GM06990 (cell line): ENCODE measurements at regions not wholly inside any gene's neighbourhood (a gene's known extent, or its start where the extent isn't known, plus 50 kb on each side); places are given as distances from the start of the nearest gene placed in this dataset.

ENCODE experiments used
- DNase-seq: peaks from one replicate; pipeline ENCODE4 v3.0.0-alpha.2; 2011; ENCODE audit not compliant: insufficient read length; ENCODE audit errors: extremely low read depth
- H3K27me3 ChIP-seq: replicated peaks from 2 replicates; pipeline ENCODE4 v1.6.0; 2011; ENCODE audit warnings: low read length; ENCODE audit not compliant: control insufficient read depth, insufficient read depth
- H3K36me3 ChIP-seq: 2 replicates; pipeline ENCODE4 v1.5.1; 2011; ENCODE audit warnings: low read length; ENCODE audit not compliant: control insufficient read depth, insufficient read depth
- H3K4me3 ChIP-seq: replicated peaks from 2 replicates; pipeline ENCODE4 v1.5.1; 2011; ENCODE audit warnings: low read depth, mild to moderate bottlenecking, control low read depth, low read length
- TF ChIP-seq, protein P1 (sequence below): IDR thresholded peaks from 2 replicates; pipeline ENCODE4 v1.5.1; 2011; ENCODE audit warnings: low read length, control low read depth, mild to moderate bottlenecking, inconsistent platforms; ENCODE audit not compliant: insufficient read depth, poor library complexity, severe bottlenecking

GRCh38 chr4:23567338-23567737 is 322.5 kb downstream of the PPARGC1A start:
- H3K4me3 ChIP-seq: no peak overlapping the region
- H3K27me3 ChIP-seq: no peaks in the 10 kb centered on the region
- DNase-seq: no peak
- TF ChIP-seq, protein P1, sequence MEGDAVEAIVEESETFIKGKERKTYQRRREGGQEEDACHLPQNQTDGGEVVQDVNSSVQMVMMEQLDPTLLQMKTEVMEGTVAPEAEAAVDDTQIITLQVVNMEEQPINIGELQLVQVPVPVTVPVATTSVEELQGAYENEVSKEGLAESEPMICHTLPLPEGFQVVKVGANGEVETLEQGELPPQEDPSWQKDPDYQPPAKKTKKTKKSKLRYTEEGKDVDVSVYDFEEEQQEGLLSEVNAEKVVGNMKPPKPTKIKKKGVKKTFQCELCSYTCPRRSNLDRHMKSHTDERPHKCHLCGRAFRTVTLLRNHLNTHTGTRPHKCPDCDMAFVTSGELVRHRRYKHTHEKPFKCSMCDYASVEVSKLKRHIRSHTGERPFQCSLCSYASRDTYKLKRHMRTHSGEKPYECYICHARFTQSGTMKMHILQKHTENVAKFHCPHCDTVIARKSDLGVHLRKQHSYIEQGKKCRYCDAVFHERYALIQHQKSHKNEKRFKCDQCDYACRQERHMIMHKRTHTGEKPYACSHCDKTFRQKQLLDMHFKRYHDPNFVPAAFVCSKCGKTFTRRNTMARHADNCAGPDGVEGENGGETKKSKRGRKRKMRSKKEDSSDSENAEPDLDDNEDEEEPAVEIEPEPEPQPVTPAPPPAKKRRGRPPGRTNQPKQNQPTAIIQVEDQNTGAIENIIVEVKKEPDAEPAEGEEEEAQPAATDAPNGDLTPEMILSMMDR: no peak
- no peaks in the 10 kb centered on the region for H3K36me3 ChIP-seq

- no peak overlapping the region for H3K4me3 ChIP-seq
- TF ChIP-seq, protein P1: no peak
- no peaks in the 10 kb centered on the region for H3K27me3 ChIP-seq
- no peak for DNase-seq
- H3K36me3 ChIP-seq: no peaks in the 10 kb centered on the region
These were observed 329.1 kb downstream of the PPARGC1A start for GRCh38 chr4:23560748-23561147.

GRCh38 chr4:23558101-23558500 is 331.7 kb downstream of the PPARGC1A start:
- no peaks in the 10 kb centered on the region for H3K27me3 ChIP-seq
- no peak for DNase-seq
- no peaks in the 10 kb centered on the region for H3K36me3 ChIP-seq
- TF ChIP-seq, protein P1: no peak
- H3K4me3 ChIP-seq: no peak overlapping the region

DNA sequence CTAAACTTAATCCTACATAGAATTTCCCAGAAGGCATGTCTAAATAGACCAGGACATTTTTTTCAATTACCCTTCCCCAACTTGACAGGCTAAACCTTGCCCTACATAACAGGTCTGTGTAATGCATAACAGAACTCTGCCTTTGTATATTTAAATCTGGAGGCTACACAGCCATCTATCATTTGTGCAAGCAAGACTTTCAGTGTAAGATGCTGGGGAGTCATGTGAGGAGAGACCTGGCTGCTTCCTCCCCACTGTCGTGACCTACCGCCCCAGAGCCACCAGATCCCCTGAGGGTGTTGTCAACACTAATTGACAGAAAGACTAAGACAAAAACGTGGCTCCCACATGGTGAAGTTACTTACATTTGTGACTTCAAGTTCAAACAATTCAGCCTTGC is 342.2 kb downstream of the PPARGC1A start:
- TF ChIP-seq, protein P1: no peak
- H3K27me3 ChIP-seq: no peaks in the 10 kb centered on the region
- no peak overlapping the region for H3K4me3 ChIP-seq
- no peaks in the 10 kb centered on the region for H3K36me3 ChIP-seq
- no peak for DNase-seq

DNA sequence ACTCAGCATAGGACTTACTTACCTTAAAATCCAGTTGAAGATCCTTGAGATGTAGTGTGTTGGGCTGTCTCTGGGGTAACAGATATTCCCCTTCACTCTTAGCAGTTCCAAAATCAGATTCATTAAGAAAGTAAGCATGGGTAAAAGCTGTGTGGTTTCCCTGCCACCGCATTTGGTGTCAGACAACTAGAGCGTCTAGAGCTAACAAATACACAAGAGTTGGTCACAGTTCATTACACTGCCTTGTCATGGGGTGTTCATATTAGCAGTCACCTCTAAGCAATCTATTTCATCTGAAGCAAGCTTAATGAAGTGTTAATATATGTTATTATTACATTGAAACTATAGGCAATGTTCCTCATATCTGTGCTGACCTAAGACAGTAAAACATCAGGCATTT is 342.8 kb downstream of the PPARGC1A start:
- H3K4me3 ChIP-seq: no peak overlapping the region
- TF ChIP-seq, protein P1: no peak
- H3K36me3 ChIP-seq: no peaks in the 10 kb centered on the region
- no peaks in the 10 kb centered on the region for H3K27me3 ChIP-seq
- no peak for DNase-seq

- Histone ChIP-seq H3K4me3 (no peak overlapping the region), H3K36me3 (no peaks in the 10 kb centered on the region), H3K27me3 (no peaks in the 10 kb centered on the region)
- no peak for DNase-seq
- TF ChIP-seq, protein P1: no peak
These were observed 349.8 kb downstream of the PPARGC1A start for GRCh38 chr4:23539969-23540569.
